HEK293 (cell line): ENCODE measurements at regions not wholly inside any gene's neighbourhood (a gene's known extent, or its start where the extent isn't known, plus 50 kb on each side); places are given as distances from the start of the nearest gene placed in this dataset.

Experiments
- AEBP2 ChIP-seq: fragments of 450-650 bp; formaldehyde crosslinking; IDR thresholded peaks from 2 replicates; pipeline ENCODE4 v1.5.1; 2016; ENCODE audit warnings: missing biosample characterization, missing genetic modification characterization, borderline replicate concordance
- CTCF ChIP-seq: fragments of 450-650 bp; formaldehyde crosslinking; IDR thresholded peaks from 2 replicates; pipeline ENCODE4 v1.5.1; 2016; ENCODE audit warnings: missing biosample characterization, missing genetic modification characterization
- FEZF1 ChIP-seq: fragments of 450-650 bp; formaldehyde crosslinking; IDR thresholded peaks from 2 replicates; pipeline ENCODE4 v1.5.1; 2016; ENCODE audit warnings: missing biosample characterization, missing genetic modification characterization
- HOXD13 ChIP-seq: sonication (generic); formaldehyde crosslinking; IDR thresholded peaks from 2 replicates; pipeline ENCODE4 v1.8.0; 2022; ENCODE audit warnings: missing genetic modification reagents, borderline replicate concordance
- TSHZ1 ChIP-seq: fragments of 450-650 bp; formaldehyde crosslinking; IDR thresholded peaks from 2 replicates; pipeline ENCODE4 v1.5.1; 2016; ENCODE audit warnings: missing biosample characterization, missing genetic modification characterization, borderline replicate concordance
- YY2 ChIP-seq: fragments of 450-650 bp; formaldehyde crosslinking; IDR thresholded peaks from 2 replicates; pipeline ENCODE4 v1.5.1; 2016; ENCODE audit warnings: missing biosample characterization, missing genetic modification characterization
- ZBTB20 ChIP-seq: fragments of 450-650 bp; formaldehyde crosslinking; IDR thresholded peaks from 2 replicates; pipeline ENCODE4 v1.5.1; 2016; ENCODE audit warnings: missing biosample characterization, missing genetic modification characterization
- ZBTB44 ChIP-seq: fragments of 450-650 bp; IDR thresholded peaks from 2 replicates; pipeline ENCODE4 v1.5.1; 2018; ENCODE audit warnings: missing biosample characterization, mild to moderate bottlenecking, missing genetic modification characterization
- ZEB2 ChIP-seq: fragments of 450-650 bp; formaldehyde crosslinking; IDR thresholded peaks from 2 replicates; pipeline ENCODE4 v1.5.1; 2016; ENCODE audit warnings: missing biosample characterization, missing genetic modification characterization
- ZFP37 ChIP-seq: fragments of 450-650 bp; formaldehyde crosslinking; IDR thresholded peaks from 2 replicates; pipeline ENCODE4 v1.5.1; 2016; ENCODE audit warnings: missing biosample characterization, missing genetic modification characterization
- ZNF169 ChIP-seq: fragments of 450-650 bp; formaldehyde crosslinking; IDR thresholded peaks from 2 replicates; pipeline ENCODE4 v1.5.1; 2016; ENCODE audit warnings: missing biosample characterization, missing genetic modification characterization
- ZNF18 ChIP-seq: fragments of 450-650 bp; formaldehyde crosslinking; IDR thresholded peaks from 2 replicates; pipeline ENCODE4 v1.5.1; 2016; ENCODE audit warnings: missing biosample characterization, missing genetic modification characterization
- ZNF184 ChIP-seq: fragments of 450-650 bp; IDR thresholded peaks from 2 replicates; pipeline ENCODE4 v1.5.1; 2018; ENCODE audit warnings: missing biosample characterization, mild to moderate bottlenecking, missing genetic modification characterization
- ZNF202 ChIP-seq: fragments of 450-650 bp; formaldehyde crosslinking; IDR thresholded peaks from 2 replicates; pipeline ENCODE4 v1.5.1; 2016; ENCODE audit warnings: missing biosample characterization, missing genetic modification characterization, borderline replicate concordance
- ZNF513 ChIP-seq: fragments of 450-650 bp; IDR thresholded peaks from 2 replicates; pipeline ENCODE4 v1.5.1; 2018; ENCODE audit warnings: missing biosample characterization, missing genetic modification characterization
- ZNF571 ChIP-seq: fragments of 450-650 bp; formaldehyde crosslinking; IDR thresholded peaks from 2 replicates; pipeline ENCODE4 v1.5.0; 2017; ENCODE audit warnings: missing biosample characterization, missing genetic modification characterization
- ZNF600 ChIP-seq: fragments of 450-650 bp; formaldehyde crosslinking; IDR thresholded peaks from 2 replicates; pipeline ENCODE4 v1.5.1; 2016; ENCODE audit warnings: missing biosample characterization, missing genetic modification characterization
- ZNF629 ChIP-seq: fragments of 450-650 bp; formaldehyde crosslinking; IDR thresholded peaks from 2 replicates; pipeline ENCODE4 v1.5.1; 2017; ENCODE audit warnings: missing biosample characterization, missing genetic modification characterization
- ZNF654 ChIP-seq: fragments of 450-650 bp; formaldehyde crosslinking; IDR thresholded peaks from 2 replicates; pipeline ENCODE4 v1.5.1; 2016; ENCODE audit warnings: low read depth, missing biosample characterization, missing genetic modification characterization
- ZNF704 ChIP-seq: fragments of 450-650 bp; formaldehyde crosslinking; IDR thresholded peaks from 2 replicates; pipeline ENCODE4 v1.5.1; 2016; ENCODE audit warnings: missing biosample characterization, missing genetic modification characterization
- ZNF791 ChIP-seq: fragments of 450-650 bp; formaldehyde crosslinking; IDR thresholded peaks from 2 replicates; pipeline ENCODE4 v1.5.1; 2016; ENCODE audit warnings: missing biosample characterization, missing genetic modification characterization
- ZSCAN30 ChIP-seq: fragments of 450-650 bp; IDR thresholded peaks from 2 replicates; pipeline ENCODE4 v1.5.1; 2018; ENCODE audit warnings: missing biosample characterization, mild to moderate bottlenecking, missing genetic modification characterization, moderate library complexity
- ZSCAN5A ChIP-seq: fragments of 450-650 bp; formaldehyde crosslinking; IDR thresholded peaks from 2 replicates; pipeline ENCODE4 v1.5.1; 2016; ENCODE audit warnings: missing biosample characterization, missing genetic modification characterization
- ZXDB ChIP-seq: fragments of 450-650 bp; formaldehyde crosslinking; IDR thresholded peaks from 2 replicates; pipeline ENCODE4 v1.5.1; 2016; ENCODE audit warnings: missing biosample characterization, missing genetic modification characterization

- TF ChIP-seq TSHZ1 (tag by site-specific recombination), result no peak
- TF ChIP-seq ZSCAN30 (tag by site-specific recombination), result no peak
- TF ChIP-seq ZBTB44 (tag by site-specific recombination), result peak; percentile 79
- TF ChIP-seq CTCF, result no peak
- TF ChIP-seq YY2 (tag by site-specific recombination), result no peak
- no peak for TF ChIP-seq AEBP2 (tag by site-specific recombination)
- no peak for TF ChIP-seq HOXD13 (CRISPR knock-in tag)
- peak; percentile 57 for TF ChIP-seq ZXDB
- peak; percentile 99 for TF ChIP-seq FEZF1 (tag by site-specific recombination)
- TF ChIP-seq ZNF791, result no peak
- no peak for TF ChIP-seq ZNF169 (tag by site-specific recombination)
- TF ChIP-seq ZNF654 (tag by site-specific recombination), result no peak
- TF ChIP-seq ZNF704 (tag by site-specific recombination), result no peak
- no peak for TF ChIP-seq ZSCAN5A (tag by site-specific recombination)
- TF ChIP-seq ZNF513 (tag by site-specific recombination), result no peak
- peak; percentile 88 for TF ChIP-seq ZNF600 (tag by site-specific recombination)
- TF ChIP-seq ZNF184 (tag by site-specific recombination), result no peak
- peak; percentile 59 for TF ChIP-seq ZNF629 (tag by site-specific recombination)
- TF ChIP-seq ZNF18 (tag by site-specific recombination), result no peak
- peak; percentile 19; the same call in 1 of the 2 replicates for TF ChIP-seq ZBTB20 (tag by site-specific recombination)
- no peak for TF ChIP-seq ZFP37
- no peak for TF ChIP-seq ZNF202 (tag by site-specific recombination)
- no peak for TF ChIP-seq ZNF571
- 0 out of 2 replicates have a peak, but pooled peaks have one; percentile 53 for TF ChIP-seq ZEB2 (tag by site-specific recombination)
Observed at GRCh38 chr5:125190232-125191087, 444.0 kb upstream of the ZNF608 start (continued).
